K562 (cell line): ENCODE measurements at regions not wholly inside any gene's neighbourhood (a gene's known extent, or its start where the extent isn't known, plus 50 kb on each side); places are given as distances from the start of the nearest gene placed in this dataset.

Experiments used
- ATAC-seq: fragments of 200-7000 bp; cut with Tn5 transposase; 3 replicates; pipeline ENCODE4 v1.9.1; 2020; ENCODE audit warnings: moderate library complexity
- BruUV-seq: library from RNA; stranded (reverse); fragments of 400-500 nt; replicated peaks from 2 replicates; lab custom pipeline; 2021; lab: Mats Ljungman, UMichigan
- CTCF ChIA-PET: fragments of 300-600 bp; formaldehyde crosslinking; extraction: SDS; loops from one replicate; lab custom pipeline; 2021; ENCODE audit warnings: low intra/inter-chr PET ratio; lab: Yijun Ruan, JAX
- POLR2A ChIA-PET: fragments of 300-600, 350-650 bp; sonication (Branson Sonifier 250); formaldehyde crosslinking; extraction: SDS; loops from one replicate; lab custom pipeline; 2021; ENCODE audit warnings: antibody characterized with exemption, inconsistent platforms; lab: Yijun Ruan, JAX
- DNase-seq, 4 experiments: peaks; one replicate each; pipeline versions ENCODE4 v3.0.0 to v3.0.0-alpha.2; 2011 to 2018; ENCODE audit warnings: low spot score in 3 of 4, mixed read lengths in 3 of 4; ENCODE audit errors: extremely low read depth in 1 of 4
- FAIRE-seq: peaks from 2 replicates; lab custom pipeline; 2011; peaks lifted over from hg19 to GRCh38; lab: Jason Lieb, UNC
- H2AFZ ChIP-seq: 2 replicates; pipeline ENCODE4 v1.6.0; 2011; ENCODE audit warnings: low read depth, low read length, control low read depth, inconsistent platforms
- H3K27ac ChIP-seq: fragments of 200-600 bp; 3 replicates; pipeline ENCODE4 v1.8.0; 2011; ENCODE audit warnings: low read depth, mild to moderate bottlenecking, control low read depth, inconsistent platforms, low read length, moderate library complexity, mixed read lengths; ENCODE audit errors: extremely low read depth
- H3K27me3 ChIP-seq, 2 experiments: fragments of 300-600 bp in 1 of 2; 2 replicates in 1 of 2; 3 replicates in 1 of 2; pipeline versions ENCODE4 v1.6.0 to v1.8.0; 2011; ENCODE audit warnings: inconsistent platforms in 2 of 2, low read length in 2 of 2, mild to moderate bottlenecking in 1 of 2, mixed read lengths in 1 of 2, moderate library complexity in 1 of 2; ENCODE audit not compliant: control insufficient read depth in 2 of 2, insufficient read depth in 2 of 2
- H3K36me3 ChIP-seq: fragments of 300-600 bp; 3 replicates; pipeline ENCODE4 v1.8.0; 2011; ENCODE audit warnings: mild to moderate bottlenecking, low read length, inconsistent platforms; ENCODE audit not compliant: control insufficient read depth, insufficient read depth
- H3K4me1 ChIP-seq, 2 experiments: fragments of 200-600 bp in 1 of 2; replicated peaks in 1 of 2; 2 replicates in 1 of 2; 3 replicates in 1 of 2; pipeline versions ENCODE4 v1.5.1 to v1.8.0; 2011; ENCODE audit warnings: inconsistent platforms in 2 of 2, low read length in 2 of 2, mild to moderate bottlenecking in 1 of 2, mixed read lengths in 1 of 2, moderate library complexity in 1 of 2; ENCODE audit not compliant: control insufficient read depth in 2 of 2, insufficient read depth in 2 of 2
- H3K4me2 ChIP-seq: 2 replicates; pipeline ENCODE4 v1.6.1; 2011; ENCODE audit warnings: low read length, control low read depth, inconsistent platforms, mixed read lengths; ENCODE audit not compliant: insufficient read depth
- H3K4me3 ChIP-seq: fragments of 200-600 bp; sonication (generic), shearing (Covaris generic); 2 replicates; pipeline ENCODE4 v1.5.1; 2016; ENCODE audit warnings: control low read depth, inconsistent platforms
- H3K79me2 ChIP-seq: fragments of 200-600 bp; 3 replicates; pipeline ENCODE4 v1.8.0; 2011; ENCODE audit warnings: low read length, inconsistent platforms; ENCODE audit not compliant: control insufficient read depth, insufficient read depth
- H3K9ac ChIP-seq, 2 experiments: 2 replicates each; pipeline versions ENCODE4 v1.6.0 to v1.6.1; 2011; ENCODE audit warnings: low read depth in 2 of 2, low read length in 2 of 2, control low read depth in 1 of 2, inconsistent platforms in 1 of 2, mild to moderate bottlenecking in 1 of 2, mixed read lengths in 1 of 2; ENCODE audit not compliant: insufficient read depth in 1 of 2
- H3K9me1 ChIP-seq: one replicate; pipeline ENCODE4 v1.6.0; 2011; ENCODE audit warnings: inconsistent platforms, mild to moderate bottlenecking, low read length, moderate library complexity; ENCODE audit not compliant: control insufficient read depth, insufficient read depth
- H3K9me3 ChIP-seq: replicated peaks from 2 replicates; pipeline ENCODE4 v1.5.1; 2011; ENCODE audit warnings: low read depth, low read length, inconsistent platforms; ENCODE audit not compliant: control insufficient read depth, insufficient read depth
- H4K20me1 ChIP-seq: replicated peaks from 2 replicates; pipeline ENCODE4 v1.6.1; 2011; ENCODE audit warnings: low read length, inconsistent platforms, mixed read lengths; ENCODE audit not compliant: control insufficient read depth, insufficient read depth
- DMBX1 ChIP-seq: fragments of 250-450 bp; sonication (Bioruptor Pico); IDR thresholded peaks from 2 replicates; pipeline ENCODE4 v1.8.0; 2022; ENCODE audit warnings: inconsistent platforms, mild to moderate bottlenecking, moderate library complexity, borderline replicate concordance
- RREB1 ChIP-seq: fragments of 250-450 bp; sonication (Bioruptor Pico); IDR thresholded peaks from 2 replicates; pipeline ENCODE4 v1.4.0; 2020
- SMARCA4 ChIP-seq: fragments of 450-650 bp; IDR thresholded peaks from 2 replicates; pipeline ENCODE4 v1.6.1; 2016
- THAP7 ChIP-seq: fragments of 250-450 bp; sonication (Bioruptor Pico); IDR thresholded peaks from 2 replicates; pipeline ENCODE4 v1.5.0; 2021
- WGBS: fragments of 100-300 bp; shearing (Covaris generic); methylation state at CpG from one replicate; pipeline ENCODE4 v1.1.6; 2016; ENCODE audit warnings: low coverage, mixed read lengths; ENCODE audit not compliant: insufficient coverage; ENCODE audit errors: missing lambda C conversion rate; 5-methylcytosine and 5-hydroxymethylcytosine counted together
- in situ Hi-C: fragments of 300-500 bp; cut with MboI; formaldehyde crosslinking; loops from 4 replicates; pipeline ENCODE4 v1.15.0; 2018; ENCODE audit warnings: inconsistent platforms, mixed read lengths
- intact Hi-C: fragments of 100-400 bp; cut with micrococcal nuclease; formaldehyde crosslinking; loops from 2 replicates; pipeline ENCODE4 v1.14.2; 2022

GRCh38 chr18:77657651-77658298 lies 408.1 kb downstream of the GALR1 start:
- Histone ChIP-seq H3K9ac (no peak overlapping the region), H3K4me2 (no peak overlapping the region), H3K9me1 (no peaks in the 10 kb centered on the region), H3K36me3 (no peaks in the 10 kb centered on the region), H3K4me1 (no peaks in the 10 kb centered on the region), H3K79me2 (no peaks in the 10 kb centered on the region), H3K27me3 (no peaks in the 10 kb centered on the region; a peak in 1 of 5 replicates), H3K9me3 (no peaks in the 10 kb centered on the region), H3K27ac (no peak overlapping the region), H3K4me3 (no peak overlapping the region), H4K20me1 (no peaks in the 10 kb centered on the region), H2AFZ (no peak overlapping the region)
- FAIRE-seq (no peak), ATAC-seq (no peak), DNase-seq (no peak)
- ChIA-PET CTCF (no interaction called here), POLR2A (no interaction called here)
- BruUV-seq = no TSS peak
- in situ Hi-C loops = no loop called here
- intact Hi-C loops = no loop called here
- 0% methylated on average over 18 of the region's 31 CpGs for WGBS
- no peak for TF ChIP-seq THAP7 (CRISPR knock-in tag)
- TF ChIP-seq SMARCA4 = no peak
- TF ChIP-seq DMBX1 = no peak
- no peak for TF ChIP-seq RREB1
